Stimulated activated effector memory CD8-positive, alpha-beta T cell treated with anti-CD3 and anti-CD28 coated beads, Interleukin-12 subunit alpha, Interleukin-12 subunit beta, amount 100 ng/mL, for 72 hours (primary cell): ENCODE measurements at regions not wholly inside any gene's neighbourhood (a gene's known extent, or its start where the extent isn't known, plus 50 kb on each side); places are given as distances from the start of the nearest gene placed in this dataset.
A peak's percentile ranks its signal among the peaks of the same experiment; 100 is the strongest.

ENCODE experiments used
- ATAC-seq: fragments of 150-1000 bp; cut with Tn5 transposase; 2 replicates; pipeline ENCODE4 v1.10.0; 2021
- DNase-seq, 2 donors: peaks; one replicate each; pipeline ENCODE4 v3.0.0; 2021 to 2022; ENCODE audit warnings: low spot score in 2 of 2
- H3K27ac Mint-ChIP-seq: one replicate; pipeline ENCODE4 v1.8.0; 2022; ENCODE audit warnings: mild to moderate bottlenecking, mixed read lengths
- H3K36me3 Mint-ChIP-seq: one replicate; pipeline ENCODE4 v1.8.0; 2022; ENCODE audit warnings: mild to moderate bottlenecking, mixed read lengths
- H3K4me1 Mint-ChIP-seq: one replicate; pipeline ENCODE4 v1.8.0; 2022; ENCODE audit warnings: mixed read lengths
- H3K4me3 Mint-ChIP-seq: one replicate; pipeline ENCODE4 v1.8.0; 2022; ENCODE audit warnings: mild to moderate bottlenecking, mixed read lengths
- H3K9me3 Mint-ChIP-seq: one replicate; pipeline ENCODE4 v1.8.0; 2022; ENCODE audit warnings: mixed read lengths

- ATAC-seq: no peak
- Mint-ChIP-seq H3K36me3 (no peaks in the 10 kb centered on the region), H3K4me1 (no peaks in the 10 kb centered on the region), H3K4me3 (no peak overlapping the region), H3K27ac (no peak overlapping the region), H3K9me3 (no peaks in the 10 kb centered on the region)
- no peak for DNase-seq
These were observed 160.4 kb upstream of the DCN start for GRCh38 chr12:91343010-91343409.

DNA sequence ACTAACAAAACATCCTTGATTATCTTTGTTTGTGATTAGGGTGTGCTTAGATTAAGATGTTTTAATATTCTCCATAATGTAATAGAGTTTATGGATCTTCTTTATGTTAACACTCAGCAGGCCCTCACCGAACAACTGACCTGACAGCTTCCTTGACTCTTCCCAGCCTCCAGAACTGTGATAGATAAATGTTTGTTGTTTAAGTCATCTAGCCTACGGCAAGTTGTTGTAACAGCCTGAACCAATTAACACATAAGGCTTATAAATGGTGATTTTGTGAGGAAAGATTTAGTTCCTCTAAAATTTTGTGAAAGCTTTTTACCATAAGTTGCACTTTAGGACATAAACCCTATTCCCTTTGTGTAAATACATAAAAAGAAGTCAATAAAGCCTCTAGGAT is 156.5 kb upstream of the DCN start:
- Mint-ChIP-seq H3K4me1 (no peaks in the 10 kb centered on the region), H3K4me3 (no peak overlapping the region), H3K36me3 (no peaks in the 10 kb centered on the region), H3K27ac (no peak overlapping the region), H3K9me3 (no peaks in the 10 kb centered on the region)
- ATAC-seq (no peak), DNase-seq (no peak)

- Mint-ChIP-seq H3K9me3 (no peaks in the 10 kb centered on the region), H3K36me3 (no peaks in the 10 kb centered on the region), H3K4me3 (no peak overlapping the region), H3K4me1 (no peaks in the 10 kb centered on the region), H3K27ac (no peak overlapping the region)
- DNase-seq (no peak), ATAC-seq (no peak)
These were observed 153.1 kb upstream of the DCN start for GRCh38 chr12:91335699-91336098.

- Mint-ChIP-seq H3K27ac (no peak overlapping the region), H3K36me3 (no peaks in the 10 kb centered on the region), H3K4me1 (no peaks in the 10 kb centered on the region), H3K9me3 (no peaks in the 10 kb centered on the region), H3K4me3 (no peak overlapping the region)
- DNase-seq (no peak), ATAC-seq (no peak)
These were observed 151.3 kb upstream of the DCN start for GRCh38 chr12:91333966-91334365.

DNA sequence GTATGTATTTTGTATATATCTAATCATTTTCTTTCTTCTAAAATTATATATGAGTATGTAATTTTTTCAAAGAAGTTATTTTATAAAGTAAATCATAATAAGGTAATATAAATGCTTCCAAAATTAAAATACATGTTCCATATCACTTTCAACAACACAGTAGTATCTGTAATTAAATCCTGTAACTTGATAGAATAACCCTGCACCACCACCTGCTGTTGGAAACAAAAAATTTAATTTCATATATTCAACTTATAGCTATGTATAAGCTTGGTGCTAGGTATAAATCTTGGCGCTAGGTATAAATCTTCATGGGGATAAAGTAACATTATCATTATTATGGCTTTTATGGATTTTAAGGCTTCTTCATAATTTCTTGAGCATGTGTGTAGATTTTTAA is 149.7 kb upstream of the DCN start:
- Mint-ChIP-seq H3K4me3 (no peak overlapping the region), H3K36me3 (no peaks in the 10 kb centered on the region), H3K9me3 (no peaks in the 10 kb centered on the region), H3K27ac (no peak overlapping the region), H3K4me1 (no peaks in the 10 kb centered on the region)
- DNase-seq (no peak), ATAC-seq (no peak)

GRCh38 chr12:91331371-91331770 is 148.8 kb upstream of the DCN start:
- ATAC-seq: no peak
- Mint-ChIP-seq H3K27ac (no peak overlapping the region), H3K4me1 (no peaks in the 10 kb centered on the region), H3K4me3 (no peak overlapping the region), H3K36me3 (no peaks in the 10 kb centered on the region), H3K9me3 (no peaks in the 10 kb centered on the region)
- no peak for DNase-seq

DNA sequence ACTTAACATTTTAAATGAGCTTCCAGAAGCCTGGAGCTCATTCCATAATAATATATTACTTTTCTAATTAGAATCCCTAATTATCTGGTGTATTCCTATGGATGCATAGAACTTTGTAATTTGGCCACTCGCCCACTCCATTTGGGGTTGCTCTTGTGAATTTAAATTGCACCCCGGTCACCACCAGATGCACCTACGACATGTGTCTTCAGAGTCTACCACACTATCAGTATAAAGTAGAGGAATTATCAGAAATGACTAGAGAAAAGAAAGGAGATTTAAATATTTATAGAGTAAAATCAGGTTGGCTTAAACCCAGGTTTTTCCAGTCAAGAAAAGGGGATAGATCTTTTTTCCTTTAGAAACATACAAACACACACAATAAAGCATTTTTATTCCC is 145.8 kb upstream of the DCN start:
- Mint-ChIP-seq H3K36me3 (no peaks in the 10 kb centered on the region), H3K4me3 (no peak overlapping the region), H3K27ac (no peak overlapping the region), H3K4me1 (no peaks in the 10 kb centered on the region), H3K9me3 (no peaks in the 10 kb centered on the region)
- ATAC-seq: no peak
- no peak for DNase-seq

DNA sequence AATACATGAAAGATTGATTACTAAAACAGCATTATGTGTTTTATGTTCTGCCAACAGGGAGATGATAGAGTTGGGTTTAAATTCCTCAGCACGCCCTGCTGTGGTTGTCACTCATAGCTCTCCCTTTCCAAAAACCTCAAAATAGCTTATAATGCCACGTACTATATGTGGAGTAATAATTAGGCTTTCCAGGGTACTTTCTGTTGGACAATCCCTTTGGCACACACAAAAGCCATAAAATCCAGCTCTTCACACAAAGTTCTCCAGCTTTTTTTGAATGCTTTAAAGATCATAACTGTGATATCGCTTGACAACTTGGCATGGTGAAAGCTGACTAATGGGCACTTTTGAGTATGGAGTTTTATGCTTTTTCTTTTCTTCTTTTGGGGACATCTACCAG is 145.3 kb upstream of the DCN start:
- ATAC-seq: no peak
- DNase-seq: no peak
- Mint-ChIP-seq H3K4me3 (no peak overlapping the region), H3K27ac (no peak overlapping the region), H3K4me1 (no peaks in the 10 kb centered on the region), H3K36me3 (no peaks in the 10 kb centered on the region), H3K9me3 (no peaks in the 10 kb centered on the region)

- Mint-ChIP-seq H3K4me3 (no peak overlapping the region), H3K4me1 (no peaks in the 10 kb centered on the region), H3K27ac (no peak overlapping the region), H3K36me3 (no peaks in the 10 kb centered on the region), H3K9me3 (no peaks in the 10 kb centered on the region)
- DNase-seq: no peak
- ATAC-seq: no peak
These were observed 144.5 kb upstream of the DCN start for GRCh38 chr12:91327131-91327530.

DNA sequence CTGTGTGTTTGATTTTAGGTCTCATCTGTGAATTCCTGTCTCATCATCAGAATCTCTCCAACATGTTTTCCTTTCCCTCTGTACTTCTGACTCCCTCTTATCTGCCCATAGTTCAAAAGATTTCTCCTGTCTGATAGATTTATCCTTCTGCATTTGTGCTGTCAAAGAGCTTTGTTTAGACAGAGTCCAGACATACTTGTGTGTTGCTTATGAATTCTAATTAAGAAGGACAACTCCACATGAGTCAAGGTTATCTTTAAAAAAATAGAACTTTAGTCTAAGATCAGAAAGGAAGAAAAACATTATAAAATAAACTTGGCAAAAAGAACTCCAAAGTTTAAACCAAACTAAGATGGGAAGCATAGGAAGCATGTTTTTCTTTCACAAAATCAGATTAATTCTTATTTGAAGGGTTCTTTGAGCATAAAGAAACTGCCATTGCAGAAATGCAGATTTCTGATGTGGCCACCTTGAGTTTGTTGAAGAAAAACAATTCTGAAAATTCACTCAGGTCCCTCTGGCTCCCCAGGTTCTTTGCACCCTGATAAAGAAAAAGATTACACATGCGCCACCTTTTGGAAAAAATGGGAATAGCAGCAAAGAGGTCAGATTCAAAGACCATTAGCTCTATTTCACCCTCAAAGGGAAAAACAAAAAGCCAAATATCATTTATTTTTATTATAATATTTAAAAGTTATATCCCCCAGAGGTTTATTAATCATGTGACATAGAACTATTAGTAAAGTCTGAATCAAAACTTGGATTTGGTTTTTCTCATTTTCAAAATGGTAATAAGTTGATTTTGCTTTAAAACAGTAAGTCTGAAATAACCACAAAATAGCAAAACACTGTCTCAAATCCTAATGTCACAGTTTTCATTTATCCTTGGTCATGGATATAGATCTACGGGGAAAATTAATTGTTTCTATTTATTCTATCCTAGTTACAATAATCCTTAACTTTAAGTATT is 143.7 kb upstream of the DCN start:
- H3K4me3 Mint-ChIP-seq: no peak overlapping the region
- peak; percentile 27 to 65 for DNase-seq

GRCh38 chr12:91320999-91321398 is 138.4 kb upstream of the DCN start:
- ATAC-seq (no peak), DNase-seq (no peak)
- H3K36me3 Mint-ChIP-seq: no peaks in the 10 kb centered on the region
- no peak overlapping the region for H3K27ac Mint-ChIP-seq
- no peak overlapping the region for H3K4me3 Mint-ChIP-seq
- H3K9me3 Mint-ChIP-seq: no peaks in the 10 kb centered on the region
- H3K4me1 Mint-ChIP-seq: no peaks in the 10 kb centered on the region

More for the DNA sequence above, 143.7 kb upstream of the DCN start:
- Mint-ChIP-seq H3K9me3 (no peaks in the 10 kb centered on the region), H3K36me3 (no peaks in the 10 kb centered on the region), H3K4me1 (no peaks in the 10 kb centered on the region), H3K27ac (no peak overlapping the region)
- no peak for ATAC-seq

- ATAC-seq (no peak), DNase-seq (no peak)
- Mint-ChIP-seq H3K36me3 (no peaks in the 10 kb centered on the region), H3K4me1 (no peaks in the 10 kb centered on the region), H3K9me3 (peaks cover 3% of the 10 kb centered on the region), H3K4me3 (no peak overlapping the region), H3K27ac (no peak overlapping the region)
These were observed 136.6 kb upstream of the DCN start for GRCh38 chr12:91319071-91319760.

- Mint-ChIP-seq H3K9me3 (peaks cover 3% of the 10 kb centered on the region), H3K4me1 (no peaks in the 10 kb centered on the region), H3K36me3 (no peaks in the 10 kb centered on the region), H3K4me3 (no peak overlapping the region), H3K27ac (no peak overlapping the region)
- DNase-seq: no peak
- no peak for ATAC-seq
These were observed 134.7 kb upstream of the DCN start for GRCh38 chr12:91317306-91317705.

- Mint-ChIP-seq H3K27ac (no peak overlapping the region), H3K4me1 (no peaks in the 10 kb centered on the region), H3K4me3 (no peak overlapping the region), H3K36me3 (no peaks in the 10 kb centered on the region), H3K9me3 (peaks cover 3% of the 10 kb centered on the region)
- ATAC-seq (no peak), DNase-seq (no peak)
These were observed 134.3 kb upstream of the DCN start for GRCh38 chr12:91316907-91317269.

DNA sequence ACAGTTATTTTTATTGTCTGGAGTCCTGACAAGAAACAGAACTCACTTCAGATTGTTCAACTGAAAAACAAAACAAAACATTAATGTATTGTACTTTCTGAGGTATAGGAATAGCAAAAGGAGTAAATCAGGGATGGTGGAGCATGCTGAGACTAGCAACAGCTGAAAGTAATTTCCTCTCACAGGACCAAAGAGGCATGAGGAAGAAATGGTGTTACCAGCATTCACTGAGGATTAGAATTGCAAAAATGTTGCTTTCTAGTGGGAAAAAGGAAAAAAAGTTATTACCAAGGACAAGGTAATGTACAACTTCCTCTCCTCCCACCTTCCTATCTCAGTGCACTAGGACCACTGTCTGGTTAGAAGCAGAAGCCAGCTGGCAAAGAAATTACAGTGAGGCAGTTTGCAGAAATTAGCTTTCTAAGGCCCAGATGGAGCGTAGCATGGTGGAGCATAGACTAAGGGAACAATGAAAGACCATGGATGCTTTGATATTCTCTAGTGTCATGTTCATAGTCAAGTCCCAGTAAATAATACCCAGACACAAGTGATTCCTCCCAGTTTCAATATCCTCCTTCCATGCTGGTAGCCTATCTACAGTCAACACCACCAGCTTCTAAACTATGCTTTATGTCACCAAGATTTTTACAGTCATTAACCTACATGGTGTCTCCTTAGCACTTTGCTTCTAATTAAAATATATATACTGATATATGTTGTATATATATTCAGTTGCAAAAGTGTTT is 133.7 kb upstream of the DCN start:
- DNase-seq (no peak), ATAC-seq (no peak)
- H3K4me1 Mint-ChIP-seq: no peaks in the 10 kb centered on the region
- H3K4me3 Mint-ChIP-seq: no peak overlapping the region
- no peaks in the 10 kb centered on the region for H3K36me3 Mint-ChIP-seq
- no peak overlapping the region for H3K27ac Mint-ChIP-seq
- peaks cover 3% of the 10 kb centered on the region for H3K9me3 Mint-ChIP-seq
